HCT116 (cell line): ENCODE measurements at regions not wholly inside any gene's neighbourhood (a gene's known extent, or its start where the extent isn't known, plus 50 kb on each side); places are given as distances from the start of the nearest gene placed in this dataset.

Experiments
- ATF3 ChIP-seq: IDR thresholded peaks from 2 replicates; pipeline ENCODE4 v1.6.1; 2012
- CBX3 ChIP-seq: IDR thresholded peaks from 2 replicates; pipeline ENCODE4 v1.6.1; 2012; ENCODE audit warnings: low read depth
- CEBPB ChIP-seq: IDR thresholded peaks from 2 replicates; pipeline ENCODE4 v1.6.1; 2012; ENCODE audit warnings: low read depth
- EZH2 ChIP-seq: fragments of 200-600 bp; sonication (generic); IDR thresholded peaks from 2 replicates; pipeline ENCODE4 v1.6.1; 2017; ENCODE audit warnings: antibody characterized with exemption, mixed run types
- JUND ChIP-seq: IDR thresholded peaks from 2 replicates; pipeline ENCODE4 v1.6.1; 2012
- POLR2A ChIP-seq: IDR thresholded peaks from 2 replicates; pipeline ENCODE4 v1.7.0; 2011; ENCODE audit warnings: borderline replicate concordance; ENCODE audit not compliant: insufficient read depth, insufficient read length; ENCODE audit errors: extremely low read depth
- POLR2AphosphoS5 ChIP-seq: IDR thresholded peaks from 2 replicates; pipeline ENCODE4 v1.6.1; 2011; ENCODE audit warnings: mild to moderate bottlenecking, low read depth, low read length, moderate library complexity
- RAD21 ChIP-seq: IDR thresholded peaks from 2 replicates; pipeline ENCODE4 v1.6.1; 2012; ENCODE audit warnings: low read depth, mild to moderate bottlenecking
- REST ChIP-seq: IDR thresholded peaks from 2 replicates; pipeline ENCODE4 v1.6.1; 2012; ENCODE audit warnings: low read depth
- SIN3A ChIP-seq: IDR thresholded peaks from 2 replicates; pipeline ENCODE4 v1.6.1; 2012; ENCODE audit warnings: low read depth
- SP1 ChIP-seq: IDR thresholded peaks from 2 replicates; pipeline ENCODE4 v1.6.1; 2012; ENCODE audit warnings: low read depth
- YY1 ChIP-seq: IDR thresholded peaks from 2 replicates; pipeline ENCODE4 v1.6.1; 2011; ENCODE audit warnings: low read length, low read depth, moderate library complexity, mild to moderate bottlenecking; ENCODE audit not compliant: insufficient replicate concordance; ENCODE audit errors: extremely low read depth
- ZNF274 ChIP-seq: fragments of 200-500 bp; sonication (Bioruptor generic); IDR thresholded peaks from 2 replicates; pipeline ENCODE4 v1.6.1; 2014; ENCODE audit warnings: mild to moderate bottlenecking, low read depth, low read length, inconsistent platforms
- TF ChIP-seq, protein P1 (sequence below), 3 experiments: fragments of 200-600 bp in 1 of 3; sonication (generic) in 1 of 3; IDR thresholded peaks in 2 of 3; conservative IDR thresholded peaks in 1 of 3; 2 replicates each; pipeline ENCODE4 v1.5.1; 2012 to 2017; ENCODE audit warnings: low read depth in 2 of 3, low read length in 2 of 3, antibody characterized with exemption in 1 of 3, borderline replicate concordance in 1 of 3, control low read depth in 1 of 3, mild to moderate bottlenecking in 1 of 3, mixed read lengths in 1 of 3, mixed run types in 1 of 3, moderate library complexity in 1 of 3; ENCODE audit not compliant: insufficient read depth in 1 of 3

GRCh38 chr5:83810511-83810910 is 89.9 kb upstream of the HAPLN1 start:
- TF ChIP-seq CBX3, result no peak
- TF ChIP-seq, protein P1, sequence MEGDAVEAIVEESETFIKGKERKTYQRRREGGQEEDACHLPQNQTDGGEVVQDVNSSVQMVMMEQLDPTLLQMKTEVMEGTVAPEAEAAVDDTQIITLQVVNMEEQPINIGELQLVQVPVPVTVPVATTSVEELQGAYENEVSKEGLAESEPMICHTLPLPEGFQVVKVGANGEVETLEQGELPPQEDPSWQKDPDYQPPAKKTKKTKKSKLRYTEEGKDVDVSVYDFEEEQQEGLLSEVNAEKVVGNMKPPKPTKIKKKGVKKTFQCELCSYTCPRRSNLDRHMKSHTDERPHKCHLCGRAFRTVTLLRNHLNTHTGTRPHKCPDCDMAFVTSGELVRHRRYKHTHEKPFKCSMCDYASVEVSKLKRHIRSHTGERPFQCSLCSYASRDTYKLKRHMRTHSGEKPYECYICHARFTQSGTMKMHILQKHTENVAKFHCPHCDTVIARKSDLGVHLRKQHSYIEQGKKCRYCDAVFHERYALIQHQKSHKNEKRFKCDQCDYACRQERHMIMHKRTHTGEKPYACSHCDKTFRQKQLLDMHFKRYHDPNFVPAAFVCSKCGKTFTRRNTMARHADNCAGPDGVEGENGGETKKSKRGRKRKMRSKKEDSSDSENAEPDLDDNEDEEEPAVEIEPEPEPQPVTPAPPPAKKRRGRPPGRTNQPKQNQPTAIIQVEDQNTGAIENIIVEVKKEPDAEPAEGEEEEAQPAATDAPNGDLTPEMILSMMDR (IDR thresholded peaks at IDR 0.05 in 2 of 3, conservative IDR thresholded peaks at IDR 0.05 in 1 of 3; ENCODE audit: borderline replicate concordance in 1 of 3, insufficient read depth in 1 of 3, low read depth in 2 of 3, low read length in 2 of 3), result no peak
- TF ChIP-seq YY1, result no peak
- TF ChIP-seq SP1, result no peak
- no peak for TF ChIP-seq POLR2A
- no peak for TF ChIP-seq CEBPB
- no peak for TF ChIP-seq ZNF274
- no peak for TF ChIP-seq JUND
- no peak for TF ChIP-seq EZH2
- TF ChIP-seq POLR2AphosphoS5, result no peak
- no peak for TF ChIP-seq SIN3A
- TF ChIP-seq ATF3, result no peak
- TF ChIP-seq RAD21, result no peak
- TF ChIP-seq REST, result no peak
